Suprapubic skin (tissue), 4 donors: ENCODE measurements at regions not wholly inside any gene's neighbourhood (a gene's known extent, or its start where the extent isn't known, plus 50 kb on each side); places are given as distances from the start of the nearest gene placed in this dataset.

Source experiments
- DNase-seq, 2 donors: peaks; one replicate each; pipeline ENCODE4 v3.0.0-alpha.2; 2019; ENCODE audit warnings: low spot score in 2 of 2
- H3K27ac ChIP-seq: fragments of 200-600 bp; sonication (generic); one replicate; pipeline ENCODE4 v1.5.1; 2019
- H3K27me3 ChIP-seq: fragments of 200-600 bp; sonication (generic); one replicate; pipeline ENCODE4 v1.5.1; 2019
- H3K36me3 ChIP-seq: fragments of 200-600 bp; sonication (generic); one replicate; pipeline ENCODE4 v1.5.1; 2019
- H3K4me1 ChIP-seq: fragments of 200-600 bp; sonication (generic); one replicate; pipeline ENCODE4 v1.5.1; 2019
- H3K4me3 ChIP-seq: fragments of 200-600 bp; sonication (generic); one replicate; pipeline ENCODE4 v1.5.1; 2019; ENCODE audit warnings: mild to moderate bottlenecking
- H3K9me3 ChIP-seq: fragments of 200-600 bp; sonication (generic); one replicate; pipeline ENCODE4 v1.5.1; 2019
- EP300 ChIP-seq: sonication (generic); formaldehyde crosslinking; IDR thresholded peaks from one replicate; pipeline ENCODE4 v1.6.1; 2017; ENCODE audit warnings: antibody characterized with exemption
- POLR2A ChIP-seq, 2 donors: fragments of 450-650 bp; IDR thresholded peaks; one replicate each; pipeline ENCODE4 v1.6.1; 2017; ENCODE audit warnings: antibody characterized with exemption in 2 of 2, mild to moderate bottlenecking in 2 of 2, moderate library complexity in 2 of 2
- POLR2AphosphoS5 ChIP-seq, 3 donors: sonication (generic); formaldehyde crosslinking; IDR thresholded peaks; one replicate each; pipeline ENCODE4 v1.6.1; 2017; ENCODE audit warnings: antibody characterized with exemption in 3 of 3
- WGBS: methylation state at CpG from one replicate; pipeline ENCODE4 v1.1.5; 2018; 5-methylcytosine and 5-hydroxymethylcytosine counted together
- TF ChIP-seq, protein P1 (sequence below), 2 donors: fragments of 200-600 bp in 1 of 2; fragments of 450-650 bp in 1 of 2; sonication (generic) in 1 of 2; IDR thresholded peaks; one replicate each; pipeline ENCODE4 v1.5.1; 2016 to 2019; ENCODE audit warnings: antibody characterized with exemption in 2 of 2, mild to moderate bottlenecking in 1 of 2, moderate library complexity in 1 of 2

DNA sequence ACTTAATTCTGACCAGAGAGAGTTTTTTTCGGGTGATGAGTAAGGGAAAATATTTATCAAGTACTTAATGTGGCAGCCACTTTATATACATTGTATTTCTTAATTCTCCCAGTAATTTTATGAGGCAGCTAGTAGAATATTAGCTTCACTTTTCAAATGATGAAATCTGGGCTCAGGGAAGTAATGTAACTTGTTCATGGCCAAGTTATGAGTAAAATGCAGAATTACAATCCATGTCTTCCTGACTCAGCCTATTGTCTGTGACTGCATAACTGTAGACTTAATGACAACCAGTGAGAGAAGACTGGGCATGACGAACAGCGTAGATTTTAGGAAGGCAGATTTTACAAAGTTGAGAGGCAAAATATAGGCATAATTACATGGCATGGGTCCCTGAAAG is 106.7 kb upstream of the MIS18BP1 start:
- H3K9me3 ChIP-seq: no peaks in the 10 kb centered on the region
- no peaks in the 10 kb centered on the region for H3K4me1 ChIP-seq
- no peak for TF ChIP-seq POLR2AphosphoS5 (IDR thresholded peaks at IDR 0.05)
- no peak for TF ChIP-seq POLR2A (IDR thresholded peaks at IDR 0.05)
- TF ChIP-seq EP300: no peak
- H3K36me3 ChIP-seq: no peaks in the 10 kb centered on the region
- H3K27me3 ChIP-seq: no peaks in the 10 kb centered on the region
- DNase-seq: no peak
- WGBS: 90% methylated on average over 3 of the region's 3 CpGs
- H3K27ac ChIP-seq: no peak overlapping the region
- H3K4me3 ChIP-seq: no peak overlapping the region

DNA sequence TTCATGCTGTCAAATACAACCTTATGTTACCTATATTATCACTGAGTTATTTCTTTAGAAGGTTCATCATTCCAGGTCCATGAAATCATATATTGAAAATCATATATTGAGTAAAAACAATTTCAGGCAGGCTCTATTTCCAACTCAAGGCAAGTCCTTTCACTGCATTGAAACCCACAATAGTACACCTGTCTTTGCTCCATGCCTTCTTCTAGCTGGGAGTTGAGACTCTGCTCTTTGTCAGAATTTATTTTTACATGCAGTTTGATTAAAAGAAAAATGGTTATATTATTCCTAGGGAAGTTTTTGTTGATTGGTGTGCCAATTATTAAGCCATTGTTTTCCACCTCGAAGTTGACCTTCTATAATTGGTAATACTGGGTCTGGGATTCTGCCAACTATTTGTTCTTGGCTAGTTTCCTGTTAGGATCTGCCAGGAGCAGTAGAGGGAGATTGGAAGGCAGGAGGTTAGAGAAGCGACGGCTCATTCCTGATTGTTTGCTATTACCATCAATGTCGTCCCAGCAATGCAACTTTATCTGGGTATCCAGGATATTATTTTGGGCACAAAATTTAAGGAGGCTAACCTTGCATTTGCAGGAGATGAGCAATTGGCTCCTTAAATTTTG is 79.5 kb upstream of the MIS18BP1 start:
- H3K27me3 ChIP-seq: no peaks in the 10 kb centered on the region
- H3K36me3 ChIP-seq: no peaks in the 10 kb centered on the region
- no peaks in the 10 kb centered on the region for H3K4me1 ChIP-seq
- 46% methylated on average over 4 of the region's 4 CpGs for WGBS
- peaks cover 11% of the 10 kb centered on the region for H3K9me3 ChIP-seq
- DNase-seq: no peak
- H3K4me3 ChIP-seq: no peak overlapping the region
- no peak overlapping the region for H3K27ac ChIP-seq
- no peak for TF ChIP-seq POLR2AphosphoS5 (IDR thresholded peaks at IDR 0.05)

DNA sequence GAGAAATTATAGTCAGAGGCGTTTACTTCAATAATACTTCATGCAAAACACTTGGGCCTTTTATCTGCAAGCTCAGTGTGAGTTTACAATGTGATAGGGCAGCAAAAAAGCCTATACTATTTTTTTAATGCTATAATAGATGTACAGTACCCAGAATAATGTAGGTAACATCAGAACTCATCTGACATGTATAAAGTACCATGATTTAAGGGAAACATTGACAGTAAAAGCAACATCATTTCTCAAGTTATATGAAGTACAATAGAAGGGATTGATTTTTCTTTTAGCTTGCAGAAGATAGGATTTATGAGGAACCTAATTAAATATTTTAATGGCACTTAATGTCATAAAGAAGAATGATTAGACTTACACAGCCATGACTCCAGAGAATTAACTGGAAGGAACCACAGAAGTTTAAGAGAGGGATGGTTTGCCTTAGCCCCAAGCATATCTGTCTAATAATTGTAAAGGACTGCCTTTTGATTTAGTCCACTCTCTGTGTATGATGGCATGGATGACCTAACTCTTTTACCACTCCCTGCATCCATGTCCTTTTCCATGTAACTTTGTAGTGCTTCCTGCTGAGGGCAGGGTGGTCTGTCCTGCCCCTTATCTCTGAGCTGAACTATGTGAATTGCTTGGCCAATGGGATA is 55.9 kb upstream of the MIS18BP1 start:
- no peaks in the 10 kb centered on the region for H3K4me1 ChIP-seq
- 85% methylated on average over 1 of the region's 1 CpG for WGBS
- no peak overlapping the region for H3K4me3 ChIP-seq
- DNase-seq: no peak
- H3K9me3 ChIP-seq: peaks cover 4% of the 10 kb centered on the region
- no peak overlapping the region for H3K27ac ChIP-seq
- no peaks in the 10 kb centered on the region for H3K36me3 ChIP-seq
- no peak for TF ChIP-seq POLR2A (IDR thresholded peaks at IDR 0.05)
- TF ChIP-seq, protein P1, sequence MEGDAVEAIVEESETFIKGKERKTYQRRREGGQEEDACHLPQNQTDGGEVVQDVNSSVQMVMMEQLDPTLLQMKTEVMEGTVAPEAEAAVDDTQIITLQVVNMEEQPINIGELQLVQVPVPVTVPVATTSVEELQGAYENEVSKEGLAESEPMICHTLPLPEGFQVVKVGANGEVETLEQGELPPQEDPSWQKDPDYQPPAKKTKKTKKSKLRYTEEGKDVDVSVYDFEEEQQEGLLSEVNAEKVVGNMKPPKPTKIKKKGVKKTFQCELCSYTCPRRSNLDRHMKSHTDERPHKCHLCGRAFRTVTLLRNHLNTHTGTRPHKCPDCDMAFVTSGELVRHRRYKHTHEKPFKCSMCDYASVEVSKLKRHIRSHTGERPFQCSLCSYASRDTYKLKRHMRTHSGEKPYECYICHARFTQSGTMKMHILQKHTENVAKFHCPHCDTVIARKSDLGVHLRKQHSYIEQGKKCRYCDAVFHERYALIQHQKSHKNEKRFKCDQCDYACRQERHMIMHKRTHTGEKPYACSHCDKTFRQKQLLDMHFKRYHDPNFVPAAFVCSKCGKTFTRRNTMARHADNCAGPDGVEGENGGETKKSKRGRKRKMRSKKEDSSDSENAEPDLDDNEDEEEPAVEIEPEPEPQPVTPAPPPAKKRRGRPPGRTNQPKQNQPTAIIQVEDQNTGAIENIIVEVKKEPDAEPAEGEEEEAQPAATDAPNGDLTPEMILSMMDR (IDR thresholded peaks at IDR 0.05): no peak
- TF ChIP-seq EP300: no peak
- no peak for TF ChIP-seq POLR2AphosphoS5 (IDR thresholded peaks at IDR 0.05)
- no peaks in the 10 kb centered on the region for H3K27me3 ChIP-seq
